ENCODE measurements at regions not wholly inside any gene's neighbourhood (a gene's known extent, or its start where the extent isn't known, plus 50 kb on each side); places are given as distances from the start of the nearest gene placed in this dataset.

GRCh38 chr2:425243-425642 lies 137.4 kb upstream of the ALKAL2 start:
- no peak for DNase-seq

- DNase-seq: no peak
Observed at GRCh38 chr2:424306-425171, 136.6 kb upstream of the ALKAL2 start.

- DNase-seq: no peak
Observed at GRCh38 chr2:423479-423878, 135.6 kb upstream of the ALKAL2 start.

- no peak for DNase-seq
Observed at GRCh38 chr2:422676-423435, 135.0 kb upstream of the ALKAL2 start.

- DNase-seq: no peak
Observed at GRCh38 chr2:421406-421805, 133.5 kb upstream of the ALKAL2 start.

- no peak for DNase-seq
Observed at GRCh38 chr2:419687-420317, 131.9 kb upstream of the ALKAL2 start.

- DNase-seq: no peak
Observed at GRCh38 chr2:417662-418061, 129.8 kb upstream of the ALKAL2 start.

GRCh38 chr2:417006-417405 lies 129.1 kb upstream of the ALKAL2 start:
- DNase-seq: no peak

- no peak for DNase-seq
Observed at GRCh38 chr2:415986-416610, 128.2 kb upstream of the ALKAL2 start.

GRCh38 chr2:409523-409922 lies 121.6 kb upstream of the ALKAL2 start:
- DNase-seq: no peak

- no peak for DNase-seq
Observed at GRCh38 chr2:407630-408029, 119.7 kb upstream of the ALKAL2 start.

GRCh38 chr2:406876-407275 lies 119.0 kb upstream of the ALKAL2 start:
- DNase-seq: no peak

GRCh38 chr2:406231-406630 lies 118.3 kb upstream of the ALKAL2 start:
- DNase-seq: no peak

GRCh38 chr2:404581-404980 lies 116.7 kb upstream of the ALKAL2 start:
- DNase-seq: no peak

GRCh38 chr2:403682-404081 lies 115.8 kb upstream of the ALKAL2 start:
- no peak for DNase-seq

- DNase-seq: no peak
Observed at GRCh38 chr2:402721-403120, 114.8 kb upstream of the ALKAL2 start.

GRCh38 chr2:402206-402605 lies 114.3 kb upstream of the ALKAL2 start:
- no peak for DNase-seq

- DNase-seq: no peak
Observed at GRCh38 chr2:401019-401679, 113.3 kb upstream of the ALKAL2 start.

- no peak for DNase-seq
Observed at GRCh38 chr2:397926-398325, 110.0 kb upstream of the ALKAL2 start.

- no peak for DNase-seq
Observed at GRCh38 chr2:397521-397920, 109.6 kb upstream of the ALKAL2 start.

GRCh38 chr2:396903-397302 lies 109.0 kb upstream of the ALKAL2 start:
- no peak for DNase-seq

GRCh38 chr2:395886-396285 lies 108.0 kb upstream of the ALKAL2 start:
- DNase-seq: no peak

Data from fibroblast of skin of abdomen (primary cell).